Stimulated activated CD8-positive, alpha-beta memory T cell treated with anti-CD3 and anti-CD28 coated beads, Interleukin-4, amount 100 ng/mL, for 48 hours (primary cell): ENCODE measurements at regions not wholly inside any gene's neighbourhood (a gene's known extent, or its start where the extent isn't known, plus 50 kb on each side); places are given as distances from the start of the nearest gene placed in this dataset.

ENCODE experiments used
- DNase-seq: peaks from one replicate; pipeline ENCODE4 v3.0.0-alpha.2; 2020

DNA sequence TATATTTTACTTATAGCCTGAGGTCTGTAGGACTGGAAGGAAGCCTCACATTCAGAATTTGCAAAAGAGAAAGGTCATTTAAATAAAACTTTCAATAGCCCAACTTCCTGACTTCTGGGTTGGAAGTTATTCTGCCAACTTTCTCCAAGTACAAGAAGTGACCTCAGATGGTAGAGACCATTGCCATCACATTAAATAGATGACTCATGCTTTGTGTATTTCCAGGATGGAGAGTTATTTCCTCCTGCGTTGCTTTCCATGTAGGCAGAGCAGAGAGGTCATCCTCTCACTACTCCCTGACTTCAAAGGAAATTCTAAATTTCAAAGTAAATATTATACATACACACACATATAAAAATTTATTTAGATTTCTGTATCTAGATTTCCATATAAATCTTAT lies 73.0 kb upstream of the NR3C2 start:
- DNase-seq, result no peak

DNA sequence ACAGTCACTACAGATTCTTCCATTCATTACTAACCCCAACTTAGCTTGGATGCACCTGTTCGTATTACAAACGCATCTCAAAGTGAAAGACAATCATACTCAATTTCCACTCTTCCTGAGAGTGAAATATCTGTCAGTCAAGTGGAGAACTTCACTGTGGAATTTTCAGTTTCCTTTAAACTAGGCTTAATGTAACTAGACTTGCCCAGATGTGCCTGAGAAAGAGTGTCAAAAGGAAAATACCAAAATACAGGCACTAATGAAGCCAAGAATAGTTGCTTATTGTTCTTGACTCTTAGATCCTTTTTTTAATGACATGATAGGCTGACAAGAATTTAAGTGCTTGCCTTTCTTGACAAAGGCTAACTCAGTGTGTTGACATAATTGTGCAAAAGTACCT lies 72.4 kb upstream of the NR3C2 start:
- DNase-seq, result no peak

DNA sequence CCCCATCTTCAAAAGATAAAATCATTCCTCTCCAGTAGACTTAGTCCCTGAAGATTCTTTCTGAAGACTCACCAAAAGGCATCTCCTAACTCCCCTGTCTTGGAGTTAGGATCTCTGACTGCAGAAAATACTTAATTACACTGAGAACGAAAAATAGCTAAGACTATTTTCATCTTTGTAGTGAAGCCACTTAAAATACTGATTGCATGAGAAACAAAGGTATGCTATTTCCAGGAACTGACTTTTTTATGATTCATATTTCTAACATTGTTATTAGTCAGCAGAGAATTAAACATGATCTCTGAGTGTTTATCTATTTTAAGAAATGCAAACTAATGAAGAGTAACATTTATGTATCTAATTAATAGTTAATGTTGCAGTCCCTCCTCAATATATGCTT lies 71.8 kb upstream of the NR3C2 start:
- no peak for DNase-seq

DNA sequence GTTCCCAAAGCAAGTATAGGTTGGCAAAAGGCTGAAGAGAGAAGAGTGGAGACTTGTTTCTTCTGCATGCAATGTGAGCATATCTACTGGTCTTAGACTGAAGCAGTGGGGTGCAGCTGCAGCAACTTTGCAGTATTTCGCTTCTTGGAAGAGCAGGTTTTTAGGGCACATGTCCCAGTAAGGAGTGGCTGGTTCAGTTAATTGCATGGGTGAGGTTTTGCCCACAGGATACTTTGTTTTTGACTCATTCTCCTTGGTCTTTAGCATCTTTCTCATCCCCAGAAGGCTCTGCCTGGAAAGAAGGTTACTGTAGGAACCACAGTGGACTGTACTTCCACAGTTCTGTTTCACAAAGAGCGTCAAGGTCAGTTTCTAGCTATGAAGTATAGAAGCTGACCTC lies 68.0 kb upstream of the NR3C2 start:
- DNase-seq, result no peak

DNA sequence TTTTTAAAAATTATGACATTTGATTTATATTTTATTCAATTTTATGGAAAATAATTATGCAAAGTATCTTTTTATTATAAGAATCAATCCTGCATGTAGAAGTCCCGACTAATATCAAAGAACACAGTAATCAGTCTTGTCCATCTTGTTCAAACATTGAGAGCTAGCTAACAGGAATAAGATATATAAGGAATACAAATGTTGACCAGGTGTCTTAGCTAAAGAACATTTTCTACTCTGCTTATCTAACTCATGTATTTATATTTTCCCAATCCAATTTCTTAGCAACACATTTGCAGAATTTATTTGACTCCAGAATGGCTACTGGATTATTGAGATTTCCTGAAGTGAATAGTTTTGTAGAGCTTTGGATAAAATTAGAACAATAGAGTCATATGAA lies 61.5 kb upstream of the NR3C2 start:
- no peak for DNase-seq

DNA sequence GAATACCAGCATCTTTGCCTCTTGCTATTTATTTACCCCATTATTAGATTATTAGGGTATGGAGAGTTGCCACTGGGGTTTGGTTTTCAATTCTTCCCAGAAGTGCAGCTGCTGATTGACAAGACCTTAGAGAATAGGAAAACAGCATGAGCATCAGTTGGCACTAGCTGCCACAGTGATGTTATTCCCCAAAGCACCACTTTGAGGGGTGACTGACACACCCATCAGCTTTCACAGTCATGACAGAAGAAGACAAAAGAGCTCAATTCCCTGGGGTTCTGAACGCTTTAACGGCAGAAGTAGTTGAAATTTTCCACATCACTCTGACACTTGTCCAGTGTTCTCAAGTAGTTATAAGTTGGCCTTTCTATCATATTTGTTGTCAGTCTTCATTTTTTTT lies 55.0 kb upstream of the NR3C2 start:
- DNase-seq, result no peak

DNA sequence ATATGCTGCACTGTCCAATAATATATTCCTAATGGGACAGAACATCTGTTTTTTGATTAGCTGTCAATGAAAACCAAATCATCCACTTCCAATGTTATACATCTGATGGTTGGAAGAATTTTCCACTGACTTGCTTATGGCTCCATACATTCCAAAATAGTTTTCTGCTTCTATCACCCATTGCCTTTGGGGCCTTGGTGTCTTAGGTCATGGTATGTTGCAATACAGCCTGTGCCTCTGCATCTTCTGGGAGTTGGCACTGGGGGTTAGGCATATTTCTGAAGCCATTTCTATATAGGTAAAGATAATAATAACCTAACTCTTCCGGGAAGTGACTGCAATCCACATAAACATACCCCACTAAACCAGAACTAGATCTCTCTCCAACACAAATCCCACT lies 53.2 kb upstream of the NR3C2 start:
- no peak for DNase-seq
